WTC11 (cell line): ENCODE measurements at regions not wholly inside any gene's neighbourhood (a gene's known extent, or its start where the extent isn't known, plus 50 kb on each side); places are given as distances from the start of the nearest gene placed in this dataset.
"Not testable (repeated sequence)": the region's sequence is repeated elsewhere in the genome, so short reads cannot be mapped to it uniquely, and the experiment has no call there.

ENCODE experiments used
- ATAC-seq: fragments of 200-7000 bp; cut with Tn5 transposase; 2 replicates; pipeline ENCODE4 v1.10.0; 2021; ENCODE audit warnings: mild to moderate bottlenecking, moderate library complexity
- CTCF ChIA-PET: fragments of 300-600 bp; sonication (Branson Sonifier 250); formaldehyde crosslinking; loops from one replicate; lab custom pipeline; 2021; ENCODE audit warnings: antibody characterized with exemption; lab: Charles Lee
- POLR2A ChIA-PET: fragments of 350-600 bp; sonication (Branson Sonifier 250); formaldehyde crosslinking; loops from one replicate; lab custom pipeline; 2021; ENCODE audit warnings: antibody characterized with exemption; lab: Charles Lee
- DNase-seq: peaks from one replicate; pipeline ENCODE4 v3.0.0; 2021; ENCODE audit warnings: low spot score
- H3K27ac Mint-ChIP-seq: 2 replicates; pipeline ENCODE4 v1.8.0; 2021; ENCODE audit warnings: mixed read lengths
- H3K27me3 Mint-ChIP-seq: 2 replicates; pipeline ENCODE4 v1.8.0; 2021; ENCODE audit warnings: low read depth, mild to moderate bottlenecking, moderate library complexity, mixed read lengths
- H3K36me3 Mint-ChIP-seq: 2 replicates; pipeline ENCODE4 v1.8.0; 2021; ENCODE audit warnings: mixed read lengths
- H3K4me1 Mint-ChIP-seq: 2 replicates; pipeline ENCODE4 v1.8.0; 2022; ENCODE audit warnings: mixed read lengths
- H3K4me3 Mint-ChIP-seq: 2 replicates; pipeline ENCODE4 v1.8.0; 2021; ENCODE audit warnings: mild to moderate bottlenecking, moderate library complexity, mixed read lengths
- H3K9me3 Mint-ChIP-seq: 2 replicates; pipeline ENCODE4 v1.8.0; 2021; ENCODE audit warnings: mixed read lengths
- ESRRA ChIP-seq: sonication (generic); formaldehyde crosslinking; IDR thresholded peaks from 2 replicates; pipeline ENCODE4 v1.8.1; 2022; ENCODE audit warnings: mild to moderate bottlenecking, missing genetic modification reagents, borderline replicate concordance
- JAZF1 ChIP-seq: fragments of 250-450 bp; sonication (Bioruptor Pico); IDR thresholded peaks from 2 replicates; pipeline ENCODE4 v1.9.0; 2021; ENCODE audit warnings: moderate library complexity, mild to moderate bottlenecking, inconsistent platforms
- JUN ChIP-seq: sonication (generic); formaldehyde crosslinking; IDR thresholded peaks from 2 replicates; pipeline ENCODE4 v1.8.0; 2023; ENCODE audit warnings: mild to moderate bottlenecking, missing genetic modification reagents
- MXD4 ChIP-seq: fragments of 250-450 bp; sonication (Bioruptor Pico); IDR thresholded peaks from 2 replicates; pipeline ENCODE4 v1.8.0; 2021; ENCODE audit warnings: mild to moderate bottlenecking, moderate library complexity, borderline replicate concordance
- MYBL2 ChIP-seq: sonication (generic); formaldehyde crosslinking; IDR thresholded peaks from 2 replicates; pipeline ENCODE4 v1.8.1; 2023; ENCODE audit warnings: mild to moderate bottlenecking, moderate library complexity, missing genetic modification reagents
- NR2C2 ChIP-seq: sonication (generic); formaldehyde crosslinking; IDR thresholded peaks from 2 replicates; pipeline ENCODE4 v1.8.0; 2022; ENCODE audit warnings: mild to moderate bottlenecking, missing genetic modification reagents
- RELA ChIP-seq: sonication (generic); formaldehyde crosslinking; IDR thresholded peaks from 2 replicates; pipeline ENCODE4 v1.8.1; 2022; ENCODE audit warnings: missing genetic modification reagents, mild to moderate bottlenecking, borderline replicate concordance
- RORB ChIP-seq: fragments of 250-450 bp; sonication (Bioruptor Pico); IDR thresholded peaks from 2 replicates; pipeline ENCODE4 v1.9.0; 2021; ENCODE audit warnings: mild to moderate bottlenecking
- SMAD3 ChIP-seq: sonication (generic); formaldehyde crosslinking; IDR thresholded peaks from 2 replicates; pipeline ENCODE4 v1.8.0; 2022; ENCODE audit warnings: missing genetic modification reagents, mild to moderate bottlenecking, borderline replicate concordance
- SOX15 ChIP-seq: fragments of 250-450 bp; sonication (Bioruptor Pico); IDR thresholded peaks from 2 replicates; pipeline ENCODE4 v1.9.0; 2021; ENCODE audit warnings: mild to moderate bottlenecking
- SP1 ChIP-seq: sonication (generic); formaldehyde crosslinking; conservative IDR thresholded peaks from 2 replicates; pipeline ENCODE4 v1.8.1; 2022; ENCODE audit warnings: missing genetic modification reagents
- TP53 ChIP-seq: sonication (generic); formaldehyde crosslinking; IDR thresholded peaks from 2 replicates; pipeline ENCODE4 v1.8.1; 2023; ENCODE audit warnings: mild to moderate bottlenecking, missing genetic modification reagents
- ZNF138 ChIP-seq: sonication (generic); formaldehyde crosslinking; conservative IDR thresholded peaks from 2 replicates; pipeline ENCODE4 v1.8.1; 2022; ENCODE audit warnings: mild to moderate bottlenecking, moderate library complexity, missing genetic modification reagents
- TF ChIP-seq, protein P1 (sequence below): sonication (generic); formaldehyde crosslinking; IDR thresholded peaks from 2 replicates; pipeline ENCODE4 v1.8.0; 2023; ENCODE audit warnings: mild to moderate bottlenecking, missing genetic modification reagents
- TF ChIP-seq, protein P2 (sequence below): sonication (generic); formaldehyde crosslinking; IDR thresholded peaks from 2 replicates; pipeline ENCODE4 v1.8.1; 2023; ENCODE audit warnings: mild to moderate bottlenecking, moderate library complexity, missing genetic modification reagents
- TF ChIP-seq, protein P3 (sequence below): sonication (generic); formaldehyde crosslinking; IDR thresholded peaks from 2 replicates; pipeline ENCODE4 v1.8.1; 2023; ENCODE audit warnings: mild to moderate bottlenecking, missing genetic modification reagents, moderate library complexity
- TF ChIP-seq, protein P4 (sequence below): sonication (generic); formaldehyde crosslinking; IDR thresholded peaks from 2 replicates; pipeline ENCODE4 v1.8.1; 2023; ENCODE audit warnings: mild to moderate bottlenecking, missing genetic modification reagents, moderate library complexity
- TF ChIP-seq, protein P5 (sequence below): sonication (generic); formaldehyde crosslinking; IDR thresholded peaks from 2 replicates; pipeline ENCODE4 v1.8.1; 2022; ENCODE audit warnings: missing genetic modification reagents, borderline replicate concordance
- TF ChIP-seq, protein P6 (sequence below): sonication (generic); formaldehyde crosslinking; IDR thresholded peaks from 2 replicates; pipeline ENCODE4 v1.8.1; 2023; ENCODE audit warnings: mild to moderate bottlenecking, missing genetic modification reagents

DNA sequence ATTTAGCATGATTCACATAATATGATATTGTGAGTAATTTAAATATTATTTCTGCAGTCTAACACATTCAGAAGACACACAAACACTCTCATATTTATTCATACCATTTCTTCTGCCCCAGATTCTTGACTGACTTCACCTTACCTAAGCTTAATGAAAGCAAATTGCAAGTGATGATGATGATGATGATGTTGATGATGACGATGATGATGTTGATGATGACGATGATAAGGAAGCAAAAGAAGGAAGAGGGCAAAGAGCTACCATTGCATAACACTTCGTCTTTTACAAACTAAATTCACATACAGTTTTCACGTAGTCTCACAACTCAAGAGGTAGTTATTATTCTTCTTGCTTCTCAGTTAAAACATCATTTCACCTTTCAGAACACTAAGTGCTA is 404.7 kb downstream of the NAF1 start:
- TF ChIP-seq, protein P1, sequence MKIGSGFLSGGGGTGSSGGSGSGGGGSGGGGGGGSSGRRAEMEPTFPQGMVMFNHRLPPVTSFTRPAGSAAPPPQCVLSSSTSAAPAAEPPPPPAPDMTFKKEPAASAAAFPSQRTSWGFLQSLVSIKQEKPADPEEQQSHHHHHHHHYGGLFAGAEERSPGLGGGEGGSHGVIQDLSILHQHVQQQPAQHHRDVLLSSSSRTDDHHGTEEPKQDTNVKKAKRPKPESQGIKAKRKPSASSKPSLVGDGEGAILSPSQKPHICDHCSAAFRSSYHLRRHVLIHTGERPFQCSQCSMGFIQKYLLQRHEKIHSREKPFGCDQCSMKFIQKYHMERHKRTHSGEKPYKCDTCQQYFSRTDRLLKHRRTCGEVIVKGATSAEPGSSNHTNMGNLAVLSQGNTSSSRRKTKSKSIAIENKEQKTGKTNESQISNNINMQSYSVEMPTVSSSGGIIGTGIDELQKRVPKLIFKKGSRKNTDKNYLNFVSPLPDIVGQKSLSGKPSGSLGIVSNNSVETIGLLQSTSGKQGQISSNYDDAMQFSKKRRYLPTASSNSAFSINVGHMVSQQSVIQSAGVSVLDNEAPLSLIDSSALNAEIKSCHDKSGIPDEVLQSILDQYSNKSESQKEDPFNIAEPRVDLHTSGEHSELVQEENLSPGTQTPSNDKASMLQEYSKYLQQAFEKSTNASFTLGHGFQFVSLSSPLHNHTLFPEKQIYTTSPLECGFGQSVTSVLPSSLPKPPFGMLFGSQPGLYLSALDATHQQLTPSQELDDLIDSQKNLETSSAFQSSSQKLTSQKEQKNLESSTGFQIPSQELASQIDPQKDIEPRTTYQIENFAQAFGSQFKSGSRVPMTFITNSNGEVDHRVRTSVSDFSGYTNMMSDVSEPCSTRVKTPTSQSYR = no peak
- TF ChIP-seq RELA (no peak), MYBL2 (CRISPR knock-in tag) (no peak), MXD4 (no peak), ZNF138 (CRISPR knock-in tag) (no peak), ESRRA (no peak)
- TF ChIP-seq, all 79 proteins: peak for 0
- Mint-ChIP-seq H3K27me3 (no peaks in the 10 kb centered on the region), H3K36me3 (no peaks in the 10 kb centered on the region), H3K27ac (no peak overlapping the region), H3K4me1 (peaks cover 8% of the 10 kb centered on the region), H3K9me3 (no peaks in the 10 kb centered on the region), H3K4me3 (no peak overlapping the region)
- CTCF ChIA-PET = no interaction called here
- no peak for ATAC-seq
- no peak for DNase-seq
- POLR2A ChIA-PET = no interaction called here

DNA sequence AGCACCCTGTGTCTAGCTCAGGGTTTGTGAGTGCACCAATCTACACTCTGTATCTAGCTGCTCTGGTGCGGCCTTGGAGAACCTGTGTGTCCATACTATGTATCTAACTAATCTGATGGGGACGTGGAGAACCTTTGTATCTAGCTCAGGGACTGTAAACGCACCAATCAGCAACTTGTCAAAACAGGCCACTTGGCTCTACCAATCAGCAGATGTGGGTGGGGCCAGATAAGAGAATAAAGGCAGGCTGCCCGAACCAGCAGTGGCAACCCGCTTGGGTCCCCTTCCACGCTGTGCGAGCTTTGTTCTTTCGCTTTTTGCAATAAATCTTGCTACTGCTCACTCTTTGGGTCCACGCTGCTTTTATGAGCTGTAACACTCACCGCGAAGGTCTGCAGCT is 426.5 kb downstream of the NAF1 start:
- H3K9me3 Mint-ChIP-seq, ATAC-seq, H3K27ac Mint-ChIP-seq, H3K4me3 Mint-ChIP-seq, H3K36me3 Mint-ChIP-seq, POLR2A ChIA-PET, H3K27me3 Mint-ChIP-seq, H3K4me1 Mint-ChIP-seq, DNase-seq, CTCF ChIA-PET: not testable (repeated sequence)

DNA sequence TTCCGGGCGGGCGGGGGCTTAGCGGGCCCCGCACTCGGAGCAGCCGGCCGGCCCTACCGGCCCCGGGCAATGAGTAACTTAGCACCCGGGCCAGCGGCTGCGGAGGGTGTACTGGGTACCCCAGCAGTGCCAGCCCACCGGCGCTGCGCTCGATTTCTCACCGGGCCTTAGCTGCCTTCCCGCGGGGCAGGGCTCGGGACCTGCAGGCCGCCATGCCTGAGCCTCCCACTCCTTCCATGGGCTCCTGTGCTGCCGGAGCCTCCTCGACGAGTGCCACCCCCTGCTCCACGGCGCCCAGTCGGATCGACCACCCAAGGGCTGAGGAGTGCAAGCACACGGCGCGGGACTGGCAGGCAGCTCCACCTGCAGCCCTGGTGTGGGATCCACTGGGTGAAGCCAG is 427.1 kb downstream of the NAF1 start:
- POLR2A ChIA-PET, ATAC-seq, H3K36me3 Mint-ChIP-seq, DNase-seq, H3K4me1 Mint-ChIP-seq, H3K27me3 Mint-ChIP-seq, CTCF ChIA-PET, H3K4me3 Mint-ChIP-seq, H3K27ac Mint-ChIP-seq, H3K9me3 Mint-ChIP-seq: not testable (repeated sequence)

DNA sequence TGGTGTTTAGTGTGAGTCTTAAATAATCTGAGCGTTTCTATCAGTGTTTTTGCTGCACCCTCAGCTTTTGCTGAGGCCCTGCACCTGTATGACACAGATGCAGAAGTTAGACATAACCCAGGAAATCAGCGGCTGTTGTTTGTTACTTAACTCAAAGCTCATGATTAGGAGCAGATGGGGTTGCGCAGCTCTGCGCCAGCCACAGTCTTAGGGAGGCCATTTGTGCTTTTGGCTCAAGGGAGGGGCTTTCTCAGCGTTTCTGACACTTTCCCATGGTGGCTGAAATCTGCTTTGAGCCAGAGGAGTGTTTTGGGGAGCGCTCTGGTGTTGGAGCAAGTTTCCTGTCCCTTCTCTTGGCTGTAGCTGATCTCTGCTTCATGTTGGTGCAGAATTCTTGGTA is 433.8 kb downstream of the NAF1 start:
- ATAC-seq (peak; percentile 32; the same call in 1 of the 2 replicates), DNase-seq (no peak)
- CTCF ChIA-PET = no interaction called here
- no peaks in the 10 kb centered on the region for H3K27me3 Mint-ChIP-seq
- POLR2A ChIA-PET = no interaction called here
- H3K4me3 Mint-ChIP-seq = no peak overlapping the region
- H3K9me3 Mint-ChIP-seq = no peaks in the 10 kb centered on the region
- no peaks in the 10 kb centered on the region for H3K4me1 Mint-ChIP-seq
- H3K36me3 Mint-ChIP-seq = no peaks in the 10 kb centered on the region
- H3K27ac Mint-ChIP-seq = no peak overlapping the region
- TF ChIP-seq, protein P2, sequence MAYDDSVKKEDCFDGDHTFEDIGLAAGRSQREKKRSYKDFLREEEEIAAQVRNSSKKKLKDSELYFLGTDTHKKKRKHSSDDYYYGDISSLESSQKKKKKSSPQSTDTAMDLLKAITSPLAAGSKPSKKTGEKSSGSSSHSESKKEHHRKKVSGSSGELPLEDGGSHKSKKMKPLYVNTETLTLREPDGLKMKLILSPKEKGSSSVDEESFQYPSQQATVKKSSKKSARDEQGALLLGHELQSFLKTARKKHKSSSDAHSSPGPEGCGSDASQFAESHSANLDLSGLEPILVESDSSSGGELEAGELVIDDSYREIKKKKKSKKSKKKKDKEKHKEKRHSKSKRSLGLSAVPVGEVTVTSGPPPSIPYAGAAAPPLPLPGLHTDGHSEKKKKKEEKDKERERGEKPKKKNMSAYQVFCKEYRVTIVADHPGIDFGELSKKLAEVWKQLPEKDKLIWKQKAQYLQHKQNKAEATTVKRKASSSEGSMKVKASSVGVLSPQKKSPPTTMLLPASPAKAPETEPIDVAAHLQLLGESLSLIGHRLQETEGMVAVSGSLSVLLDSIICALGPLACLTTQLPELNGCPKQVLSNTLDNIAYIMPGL (CRISPR knock-in tag) = no peak
- TF ChIP-seq JUN (CRISPR knock-in tag) = no peak
- no peak for TF ChIP-seq TP53
- TF ChIP-seq, protein P3, sequence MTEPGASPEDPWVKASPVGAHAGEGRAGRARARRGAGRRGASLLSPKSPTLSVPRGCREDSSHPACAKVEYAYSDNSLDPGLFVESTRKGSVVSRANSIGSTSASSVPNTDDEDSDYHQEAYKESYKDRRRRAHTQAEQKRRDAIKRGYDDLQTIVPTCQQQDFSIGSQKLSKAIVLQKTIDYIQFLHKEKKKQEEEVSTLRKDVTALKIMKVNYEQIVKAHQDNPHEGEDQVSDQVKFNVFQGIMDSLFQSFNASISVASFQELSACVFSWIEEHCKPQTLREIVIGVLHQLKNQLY (CRISPR knock-in tag) = no peak
- TF ChIP-seq SP1 (CRISPR knock-in tag) = no peak
- no peak for TF ChIP-seq SMAD3 (CRISPR knock-in tag)
- TF ChIP-seq, protein P4, sequence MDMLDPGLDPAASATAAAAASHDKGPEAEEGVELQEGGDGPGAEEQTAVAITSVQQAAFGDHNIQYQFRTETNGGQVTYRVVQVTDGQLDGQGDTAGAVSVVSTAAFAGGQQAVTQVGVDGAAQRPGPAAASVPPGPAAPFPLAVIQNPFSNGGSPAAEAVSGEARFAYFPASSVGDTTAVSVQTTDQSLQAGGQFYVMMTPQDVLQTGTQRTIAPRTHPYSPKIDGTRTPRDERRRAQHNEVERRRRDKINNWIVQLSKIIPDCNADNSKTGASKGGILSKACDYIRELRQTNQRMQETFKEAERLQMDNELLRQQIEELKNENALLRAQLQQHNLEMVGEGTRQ (CRISPR knock-in tag) = no peak
- TF ChIP-seq RELA = no peak
- no peak for TF ChIP-seq NR2C2 (CRISPR knock-in tag)
- no peak for TF ChIP-seq JAZF1 (CRISPR knock-in tag)
- TF ChIP-seq, protein P5, sequence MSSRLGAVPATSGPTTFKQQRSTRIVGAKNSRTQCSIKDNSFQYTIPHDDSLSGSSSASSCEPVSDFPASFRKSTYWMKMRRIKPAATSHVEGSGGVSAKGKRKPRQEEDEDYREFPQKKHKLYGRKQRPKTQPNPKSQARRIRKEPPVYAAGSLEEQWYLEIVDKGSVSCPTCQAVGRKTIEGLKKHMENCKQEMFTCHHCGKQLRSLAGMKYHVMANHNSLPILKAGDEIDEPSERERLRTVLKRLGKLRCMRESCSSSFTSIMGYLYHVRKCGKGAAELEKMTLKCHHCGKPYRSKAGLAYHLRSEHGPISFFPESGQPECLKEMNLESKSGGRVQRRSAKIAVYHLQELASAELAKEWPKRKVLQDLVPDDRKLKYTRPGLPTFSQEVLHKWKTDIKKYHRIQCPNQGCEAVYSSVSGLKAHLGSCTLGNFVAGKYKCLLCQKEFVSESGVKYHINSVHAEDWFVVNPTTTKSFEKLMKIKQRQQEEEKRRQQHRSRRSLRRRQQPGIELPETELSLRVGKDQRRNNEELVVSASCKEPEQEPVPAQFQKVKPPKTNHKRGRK = no peak
- TF ChIP-seq, protein P6, sequence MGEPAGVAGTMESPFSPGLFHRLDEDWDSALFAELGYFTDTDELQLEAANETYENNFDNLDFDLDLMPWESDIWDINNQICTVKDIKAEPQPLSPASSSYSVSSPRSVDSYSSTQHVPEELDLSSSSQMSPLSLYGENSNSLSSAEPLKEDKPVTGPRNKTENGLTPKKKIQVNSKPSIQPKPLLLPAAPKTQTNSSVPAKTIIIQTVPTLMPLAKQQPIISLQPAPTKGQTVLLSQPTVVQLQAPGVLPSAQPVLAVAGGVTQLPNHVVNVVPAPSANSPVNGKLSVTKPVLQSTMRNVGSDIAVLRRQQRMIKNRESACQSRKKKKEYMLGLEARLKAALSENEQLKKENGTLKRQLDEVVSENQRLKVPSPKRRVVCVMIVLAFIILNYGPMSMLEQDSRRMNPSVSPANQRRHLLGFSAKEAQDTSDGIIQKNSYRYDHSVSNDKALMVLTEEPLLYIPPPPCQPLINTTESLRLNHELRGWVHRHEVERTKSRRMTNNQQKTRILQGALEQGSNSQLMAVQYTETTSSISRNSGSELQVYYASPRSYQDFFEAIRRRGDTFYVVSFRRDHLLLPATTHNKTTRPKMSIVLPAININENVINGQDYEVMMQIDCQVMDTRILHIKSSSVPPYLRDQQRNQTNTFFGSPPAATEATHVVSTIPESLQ (CRISPR knock-in tag) = no peak
- TF ChIP-seq RORB = no peak
- TF ChIP-seq MXD4 = no peak
- no peak for TF ChIP-seq SOX15 (CRISPR knock-in tag)
